SW 1271 (cell line): ENCODE measurements at regions not wholly inside any gene's neighbourhood (a gene's known extent, or its start where the extent isn't known, plus 50 kb on each side); places are given as distances from the start of the nearest gene placed in this dataset.

Source experiments
- DNase-seq, 2 experiments: peaks; one replicate each; lab custom pipeline; 2025; lab: John Stamatoyannopoulos, UW

GRCh38 chr3:72591522-72592421 lies 256.5 kb downstream of the SHQ1 start:
- DNase-seq, result no peak

GRCh38 chr3:72590732-72591221 lies 257.5 kb downstream of the SHQ1 start:
- no peak for DNase-seq

GRCh38 chr3:72587282-72587681 lies 261.0 kb downstream of the SHQ1 start:
- no peak for DNase-seq

- no peak for DNase-seq
These were observed 261.6 kb downstream of the SHQ1 start for GRCh38 chr3:72586694-72587093.

GRCh38 chr3:72585966-72586365 lies 262.3 kb downstream of the SHQ1 start:
- DNase-seq, result no peak

- DNase-seq, result no peak
These were observed 264.0 kb downstream of the SHQ1 start for GRCh38 chr3:72584262-72584661.

GRCh38 chr3:72582963-72583362 lies 265.3 kb downstream of the SHQ1 start:
- DNase-seq, result no peak

- DNase-seq, result no peak
These were observed 265.9 kb downstream of the SHQ1 start for GRCh38 chr3:72582211-72582878.

GRCh38 chr3:72580900-72581299 lies 267.3 kb downstream of the SHQ1 start:
- DNase-seq, result no peak

GRCh38 chr3:72580246-72580756 lies 267.9 kb downstream of the SHQ1 start:
- no peak for DNase-seq

GRCh38 chr3:72579581-72580245 lies 268.5 kb downstream of the SHQ1 start:
- no peak for DNase-seq

GRCh38 chr3:72579191-72579580 lies 269.1 kb downstream of the SHQ1 start:
- no peak for DNase-seq

GRCh38 chr3:72577190-72577589 lies 271.1 kb downstream of the SHQ1 start:
- DNase-seq, result no peak

GRCh38 chr3:72576563-72576962 lies 271.7 kb downstream of the SHQ1 start:
- DNase-seq, result no peak

- DNase-seq, result no peak
These were observed 274.1 kb downstream of the SHQ1 start for GRCh38 chr3:72574144-72574543.

- DNase-seq, result no peak
These were observed 275.2 kb downstream of the SHQ1 start for GRCh38 chr3:72573051-72573450.

- DNase-seq, result no peak
These were observed 275.7 kb downstream of the SHQ1 start for GRCh38 chr3:72572489-72573007.

GRCh38 chr3:72571638-72572114 lies 276.6 kb downstream of the SHQ1 start:
- DNase-seq, result no peak

- DNase-seq, result no peak
These were observed 277.2 kb downstream of the SHQ1 start for GRCh38 chr3:72571052-72571451.

- no peak for DNase-seq
These were observed 278.3 kb downstream of the SHQ1 start for GRCh38 chr3:72569754-72570440.

- DNase-seq, result no peak
These were observed 280.2 kb downstream of the SHQ1 start for GRCh38 chr3:72568083-72568482.
